ENCODE measurements at regions not wholly inside any gene's neighbourhood (a gene's known extent, or its start where the extent isn't known, plus 50 kb on each side); places are given as distances from the start of the nearest gene placed in this dataset.

DNA sequence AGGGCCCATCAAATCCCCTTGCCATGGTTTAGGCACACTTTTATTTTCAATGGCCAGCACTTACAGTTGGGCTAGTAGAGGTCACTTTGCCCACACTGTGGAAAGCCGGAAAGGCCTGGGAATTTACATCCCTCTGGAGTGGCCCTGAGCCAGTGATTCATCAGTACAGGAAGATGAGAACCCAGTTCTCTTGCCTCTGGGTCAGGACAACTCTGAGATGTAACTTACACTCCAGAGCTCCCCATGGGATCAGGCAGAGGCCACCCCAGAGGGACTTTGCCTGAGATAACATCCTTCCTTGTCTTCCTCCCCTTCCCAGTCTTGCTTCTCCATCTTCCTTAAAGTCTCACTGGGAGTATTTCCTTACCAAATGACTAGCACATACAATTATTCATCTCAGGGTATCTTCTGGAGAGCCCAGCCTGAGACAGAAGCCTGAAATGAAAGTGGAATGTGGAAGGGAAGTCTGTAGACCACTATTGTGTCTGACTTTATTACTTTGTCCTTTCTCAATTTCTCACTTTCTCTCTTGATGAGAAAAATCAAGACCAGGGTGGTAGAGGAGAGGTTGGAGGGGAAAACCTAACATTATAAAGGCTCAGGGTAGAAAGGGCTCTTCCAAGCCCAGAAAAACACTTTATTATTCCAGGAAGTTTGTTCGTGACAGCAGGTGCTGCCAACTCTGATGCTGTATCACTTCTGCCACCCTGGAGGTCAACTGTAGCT is 220.8 kb downstream of the ZNF621 start:
- ATAC-seq (ENCODE audit: insufficient read depth, low read depth) (no peak), DNase-seq (no peak)
- H4K20me1 ChIP-seq (ENCODE audit: insufficient read depth, low read length): no peaks in the 10 kb centered on the region
- H3K9me3 ChIP-seq (ENCODE audit: insufficient read depth, low read length, severe bottlenecking): no peaks in the 10 kb centered on the region
- H3K4me3 ChIP-seq (ENCODE audit: low read depth in 1 of 2, low read length in 2 of 2): no peak overlapping the region
- H3K79me2 ChIP-seq (ENCODE audit: insufficient read depth, low read length): no peaks in the 10 kb centered on the region
- H3K27ac ChIP-seq (ENCODE audit: low read length): no peak overlapping the region
- H2AFZ ChIP-seq (ENCODE audit: low read depth, low read length): no peak overlapping the region
- H3K36me3 ChIP-seq (ENCODE audit: insufficient read depth, low read length): no peaks in the 10 kb centered on the region
- H3K9ac ChIP-seq (ENCODE audit: low read depth, low read length): no peak overlapping the region
- H3K4me2 ChIP-seq (ENCODE audit: insufficient read depth, low read length): no peak overlapping the region
- no peak for TF ChIP-seq EZH2 (IDR thresholded peaks at IDR 0.05; ENCODE audit: borderline replicate concordance, low read depth, low read length, severe bottlenecking)
- TF ChIP-seq, protein P1, sequence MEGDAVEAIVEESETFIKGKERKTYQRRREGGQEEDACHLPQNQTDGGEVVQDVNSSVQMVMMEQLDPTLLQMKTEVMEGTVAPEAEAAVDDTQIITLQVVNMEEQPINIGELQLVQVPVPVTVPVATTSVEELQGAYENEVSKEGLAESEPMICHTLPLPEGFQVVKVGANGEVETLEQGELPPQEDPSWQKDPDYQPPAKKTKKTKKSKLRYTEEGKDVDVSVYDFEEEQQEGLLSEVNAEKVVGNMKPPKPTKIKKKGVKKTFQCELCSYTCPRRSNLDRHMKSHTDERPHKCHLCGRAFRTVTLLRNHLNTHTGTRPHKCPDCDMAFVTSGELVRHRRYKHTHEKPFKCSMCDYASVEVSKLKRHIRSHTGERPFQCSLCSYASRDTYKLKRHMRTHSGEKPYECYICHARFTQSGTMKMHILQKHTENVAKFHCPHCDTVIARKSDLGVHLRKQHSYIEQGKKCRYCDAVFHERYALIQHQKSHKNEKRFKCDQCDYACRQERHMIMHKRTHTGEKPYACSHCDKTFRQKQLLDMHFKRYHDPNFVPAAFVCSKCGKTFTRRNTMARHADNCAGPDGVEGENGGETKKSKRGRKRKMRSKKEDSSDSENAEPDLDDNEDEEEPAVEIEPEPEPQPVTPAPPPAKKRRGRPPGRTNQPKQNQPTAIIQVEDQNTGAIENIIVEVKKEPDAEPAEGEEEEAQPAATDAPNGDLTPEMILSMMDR (IDR thresholded peaks at IDR 0.05; ENCODE audit: borderline replicate concordance, extremely low read depth, low read length, poor library complexity, severe bottlenecking): no peak
- H3K4me1 ChIP-seq (ENCODE audit: insufficient read depth, low read length): no peaks in the 10 kb centered on the region
- peaks cover 12% of the 10 kb centered on the region for H3K27me3 ChIP-seq (ENCODE audit: insufficient read depth, low read length, poor library complexity)

DNA sequence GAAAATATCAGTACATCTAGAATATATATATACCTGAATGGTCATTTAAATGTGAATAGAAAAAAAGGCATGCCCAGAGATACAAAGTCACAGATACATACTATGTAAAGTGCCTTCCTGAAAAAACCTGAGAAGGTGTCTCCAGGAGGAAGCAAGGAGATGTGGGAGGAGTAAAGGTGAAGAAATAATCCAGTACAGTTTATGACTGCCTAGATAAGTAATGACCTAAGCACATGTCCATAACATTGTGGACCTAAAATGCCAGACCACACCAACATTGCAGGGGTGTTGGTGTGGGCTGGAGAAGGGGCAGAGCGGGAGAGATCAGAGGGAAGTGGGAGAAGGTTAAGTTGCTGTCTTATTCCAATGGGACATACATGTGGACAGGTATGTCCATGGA is 226.9 kb downstream of the ZNF621 start:
- Histone ChIP-seq H3K27ac (ENCODE audit: low read length) (no peak overlapping the region), H3K4me3 (ENCODE audit: low read depth in 1 of 2, low read length in 2 of 2) (no peak overlapping the region), H3K9me3 (ENCODE audit: insufficient read depth, low read length, severe bottlenecking) (no peaks in the 10 kb centered on the region), H3K36me3 (ENCODE audit: insufficient read depth, low read length) (no peaks in the 10 kb centered on the region), H3K79me2 (ENCODE audit: insufficient read depth, low read length) (no peaks in the 10 kb centered on the region), H4K20me1 (ENCODE audit: insufficient read depth, low read length) (no peaks in the 10 kb centered on the region), H3K4me2 (ENCODE audit: insufficient read depth, low read length) (no peak overlapping the region), H3K27me3 (ENCODE audit: insufficient read depth, low read length, poor library complexity) (peaks cover 7% of the 10 kb centered on the region), H2AFZ (ENCODE audit: low read depth, low read length) (no peak overlapping the region), H3K9ac (ENCODE audit: low read depth, low read length) (no peak overlapping the region), H3K4me1 (ENCODE audit: insufficient read depth, low read length) (no peaks in the 10 kb centered on the region)
- DNase-seq (no peak), ATAC-seq (ENCODE audit: insufficient read depth, low read depth) (no peak)
- TF ChIP-seq EZH2 (IDR thresholded peaks at IDR 0.05; ENCODE audit: borderline replicate concordance, low read depth, low read length, severe bottlenecking): no peak
- TF ChIP-seq, protein P1 (IDR thresholded peaks at IDR 0.05; ENCODE audit: borderline replicate concordance, extremely low read depth, low read length, poor library complexity, severe bottlenecking): no peak

DNA sequence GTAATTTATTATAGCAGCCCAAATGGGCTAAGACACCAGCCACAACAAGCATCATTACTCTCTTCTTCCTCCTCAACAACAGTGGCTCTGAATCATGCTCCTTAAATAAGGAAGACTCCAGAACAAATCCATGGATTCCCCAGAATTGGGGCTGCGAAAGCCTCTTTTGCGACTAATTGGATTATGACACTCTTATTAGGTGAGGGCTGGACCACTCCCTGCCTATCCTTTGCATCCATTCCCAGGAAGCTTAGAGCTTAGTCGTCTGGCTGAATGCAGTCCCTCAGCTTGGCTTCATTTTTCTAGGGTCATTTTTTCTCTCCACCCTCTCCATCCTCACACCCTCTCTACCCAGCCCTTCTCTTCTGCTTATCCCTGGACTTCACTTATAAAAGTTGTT is 227.7 kb downstream of the ZNF621 start:
- H3K4me2 ChIP-seq (ENCODE audit: insufficient read depth, low read length): no peak overlapping the region
- H4K20me1 ChIP-seq (ENCODE audit: insufficient read depth, low read length): no peaks in the 10 kb centered on the region
- H3K36me3 ChIP-seq (ENCODE audit: insufficient read depth, low read length): no peaks in the 10 kb centered on the region
- H3K27me3 ChIP-seq (ENCODE audit: insufficient read depth, low read length, poor library complexity): peaks cover 5% of the 10 kb centered on the region
- no peaks in the 10 kb centered on the region for H3K79me2 ChIP-seq (ENCODE audit: insufficient read depth, low read length)
- ATAC-seq (ENCODE audit: insufficient read depth, low read depth): no peak
- no peak overlapping the region for H3K4me3 ChIP-seq (ENCODE audit: low read depth in 1 of 2, low read length in 2 of 2)
- no peak overlapping the region for H3K9ac ChIP-seq (ENCODE audit: low read depth, low read length)
- DNase-seq: no peak
- no peak overlapping the region for H3K27ac ChIP-seq (ENCODE audit: low read length)
- no peaks in the 10 kb centered on the region for H3K9me3 ChIP-seq (ENCODE audit: insufficient read depth, low read length, severe bottlenecking)
- no peak overlapping the region for H2AFZ ChIP-seq (ENCODE audit: low read depth, low read length)
- no peaks in the 10 kb centered on the region for H3K4me1 ChIP-seq (ENCODE audit: insufficient read depth, low read length)
- TF ChIP-seq, protein P1 (IDR thresholded peaks at IDR 0.05; ENCODE audit: borderline replicate concordance, extremely low read depth, low read length, poor library complexity, severe bottlenecking): no peak
- no peak for TF ChIP-seq EZH2 (IDR thresholded peaks at IDR 0.05; ENCODE audit: borderline replicate concordance, low read depth, low read length, severe bottlenecking)

All from DND-41 (cell line).